Breast epithelium (tissue), 4 donors: ENCODE measurements at regions not wholly inside any gene's neighbourhood (a gene's known extent, or its start where the extent isn't known, plus 50 kb on each side); places are given as distances from the start of the nearest gene placed in this dataset.

Experiments
- DNase-seq, 2 donors: peaks; one replicate each; pipeline ENCODE4 v3.0.0-alpha.2; 2019; ENCODE audit warnings: low spot score in 2 of 2
- H3K27ac ChIP-seq, 2 donors: fragments of 200-600 bp; sonication (generic) in 1 of 2; one replicate each; pipeline ENCODE4 v1.5.1; 2016 to 2019; ENCODE audit warnings: mild to moderate bottlenecking in 1 of 2
- H3K27me3 ChIP-seq, 2 donors: fragments of 200-600 bp; sonication (generic) in 1 of 2; one replicate each; pipeline versions ENCODE4 v1.5.1 to v1.6.0; 2017 to 2019; ENCODE audit warnings: control low read depth in 1 of 2, mild to moderate bottlenecking in 1 of 2
- H3K36me3 ChIP-seq: fragments of 200-600 bp; one replicate; pipeline ENCODE4 v1.5.1; 2019
- H3K4me1 ChIP-seq, 2 donors: fragments of 200-600 bp; sonication (generic); one replicate each; pipeline ENCODE4 v1.5.1; 2016 to 2019; ENCODE audit warnings: control low read depth in 1 of 2
- H3K4me3 ChIP-seq, 3 donors: fragments of 200-600 bp; sonication (generic); 1 replicate in 2 of 3; 2 replicates in 1 of 3; pipeline ENCODE4 v1.5.1; 2016 to 2019; ENCODE audit warnings: mild to moderate bottlenecking in 3 of 3, moderate library complexity in 2 of 3
- H3K9me3 ChIP-seq, 2 donors: fragments of 200-600 bp; sonication (generic) in 1 of 2; one replicate each; pipeline ENCODE4 v1.5.1; 2016 to 2019; ENCODE audit warnings: control low read depth in 1 of 2
- CTCF ChIP-seq, 3 donors: fragments of 450-650 bp; IDR thresholded peaks; one replicate each; pipeline ENCODE4 v1.5.1; 2016 to 2017; ENCODE audit warnings: antibody characterized with exemption in 3 of 3, mild to moderate bottlenecking in 3 of 3, moderate library complexity in 3 of 3
- POLR2A ChIP-seq: fragments of 450-650 bp; IDR thresholded peaks from one replicate; pipeline ENCODE4 v1.6.1; 2016; ENCODE audit warnings: antibody characterized with exemption, mild to moderate bottlenecking, moderate library complexity
- POLR2AphosphoS5 ChIP-seq, 3 donors: sonication (generic); formaldehyde crosslinking; IDR thresholded peaks; one replicate each; pipeline ENCODE4 v1.6.1; 2017; ENCODE audit warnings: antibody characterized with exemption in 3 of 3
- intact Hi-C: fragments of 100-400 bp; cut with DNase I; formaldehyde crosslinking; loops from one replicate; pipeline ENCODE4 v1.15.1; 2023; ENCODE audit warnings: low total_unique reads

DNA sequence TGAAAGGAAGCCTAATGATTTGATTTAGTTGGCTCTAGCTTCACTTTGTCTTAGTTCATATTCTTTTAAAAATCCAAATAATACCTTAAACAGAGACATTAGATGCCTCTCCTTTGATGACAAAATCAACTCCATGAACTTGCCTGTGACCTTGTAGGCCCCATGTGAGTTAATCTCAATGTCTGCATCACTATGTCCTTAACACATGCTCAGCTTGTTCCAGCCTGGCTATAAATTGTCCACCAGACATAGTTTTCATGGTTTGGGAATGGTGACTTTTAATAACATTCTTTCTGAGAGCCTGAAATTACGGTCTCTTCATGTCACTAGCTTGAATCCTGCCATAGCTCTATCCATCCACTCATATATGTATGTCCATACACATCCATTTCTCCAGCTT is 656.3 kb upstream of the IGFBP3 start:
- no peaks in the 10 kb centered on the region for H3K36me3 ChIP-seq
- no peak overlapping the region for H3K27ac ChIP-seq
- no peaks in the 10 kb centered on the region for H3K9me3 ChIP-seq
- no peaks in the 10 kb centered on the region for H3K27me3 ChIP-seq
- no peak for DNase-seq
- no peak overlapping the region for H3K4me3 ChIP-seq
- no peaks in the 10 kb centered on the region for H3K4me1 ChIP-seq
- TF ChIP-seq POLR2A (no peak), POLR2AphosphoS5 (IDR thresholded peaks at IDR 0.05) (no peak), CTCF (IDR thresholded peaks at IDR 0.05) (no peak)
- intact Hi-C loops = no loop called here

GRCh38 chr7:46576950-46577349 is 655.9 kb upstream of the IGFBP3 start:
- no peaks in the 10 kb centered on the region for H3K27me3 ChIP-seq
- intact Hi-C loops = no loop called here
- no peak overlapping the region for H3K27ac ChIP-seq
- H3K4me3 ChIP-seq = no peak overlapping the region
- H3K9me3 ChIP-seq = no peaks in the 10 kb centered on the region
- H3K36me3 ChIP-seq = no peaks in the 10 kb centered on the region
- TF ChIP-seq CTCF (IDR thresholded peaks at IDR 0.05) (no peak), POLR2AphosphoS5 (IDR thresholded peaks at IDR 0.05) (no peak), POLR2A (no peak)
- no peaks in the 10 kb centered on the region for H3K4me1 ChIP-seq
- DNase-seq = no peak

GRCh38 chr7:46572691-46573090 is 651.6 kb upstream of the IGFBP3 start:
- H3K4me1 ChIP-seq = no peaks in the 10 kb centered on the region
- intact Hi-C loops = no loop called here
- H3K27me3 ChIP-seq = no peaks in the 10 kb centered on the region
- no peaks in the 10 kb centered on the region for H3K9me3 ChIP-seq
- DNase-seq = no peak
- no peaks in the 10 kb centered on the region for H3K36me3 ChIP-seq
- H3K27ac ChIP-seq = no peak overlapping the region
- H3K4me3 ChIP-seq = no peak overlapping the region
- TF ChIP-seq POLR2AphosphoS5 (IDR thresholded peaks at IDR 0.05) (no peak), CTCF (IDR thresholded peaks at IDR 0.05) (no peak), POLR2A (no peak)

DNA sequence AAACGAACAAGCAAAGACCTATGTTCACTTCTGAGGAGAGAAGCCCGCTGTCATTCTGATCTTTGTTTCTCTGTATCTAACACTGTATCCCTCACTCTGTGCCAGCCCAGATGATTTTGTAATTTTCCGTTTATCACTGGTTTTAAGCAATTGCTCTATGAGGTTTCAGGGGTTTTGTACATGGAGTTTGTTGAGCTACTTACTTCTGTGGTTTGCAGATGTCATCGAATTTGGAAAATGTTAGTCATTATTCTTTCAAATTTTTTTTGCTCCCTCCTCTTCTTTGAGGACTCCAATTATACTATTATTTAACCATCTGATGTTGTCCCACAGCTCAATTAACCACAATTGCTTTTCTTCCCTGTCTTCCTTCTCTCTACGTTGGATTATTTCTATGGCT is 650.9 kb upstream of the IGFBP3 start:
- H3K27me3 ChIP-seq = no peaks in the 10 kb centered on the region

GRCh38 chr7:46569133-46569465 is 648.0 kb upstream of the IGFBP3 start:
- no peaks in the 10 kb centered on the region for H3K27me3 ChIP-seq
- no peak for DNase-seq
- H3K27ac ChIP-seq = peak overlapping the region in 1 of 2 donors; percentile 38
- H3K36me3 ChIP-seq = no peaks in the 10 kb centered on the region
- no peak for TF ChIP-seq POLR2A
- no peak for TF ChIP-seq CTCF (IDR thresholded peaks at IDR 0.05)
- TF ChIP-seq POLR2AphosphoS5 (IDR thresholded peaks at IDR 0.05) = no peak
- intact Hi-C loops = no loop called here
- H3K4me3 ChIP-seq = no peak overlapping the region
- no peaks in the 10 kb centered on the region for H3K4me1 ChIP-seq
- H3K9me3 ChIP-seq = no peaks in the 10 kb centered on the region

More for the DNA sequence above, 650.9 kb upstream of the IGFBP3 start:
- DNase-seq = no peak
- Histone ChIP-seq H3K4me1 (no peaks in the 10 kb centered on the region), H3K27ac (no peak overlapping the region), H3K4me3 (no peak overlapping the region), H3K36me3 (no peaks in the 10 kb centered on the region), H3K9me3 (no peaks in the 10 kb centered on the region)
- intact Hi-C loops = no loop called here
- TF ChIP-seq POLR2A (no peak), POLR2AphosphoS5 (IDR thresholded peaks at IDR 0.05) (no peak), CTCF (IDR thresholded peaks at IDR 0.05) (no peak)
